ENCODE measurements at regions not wholly inside any gene's neighbourhood (a gene's known extent, or its start where the extent isn't known, plus 50 kb on each side); places are given as distances from the start of the nearest gene placed in this dataset.

DNA sequence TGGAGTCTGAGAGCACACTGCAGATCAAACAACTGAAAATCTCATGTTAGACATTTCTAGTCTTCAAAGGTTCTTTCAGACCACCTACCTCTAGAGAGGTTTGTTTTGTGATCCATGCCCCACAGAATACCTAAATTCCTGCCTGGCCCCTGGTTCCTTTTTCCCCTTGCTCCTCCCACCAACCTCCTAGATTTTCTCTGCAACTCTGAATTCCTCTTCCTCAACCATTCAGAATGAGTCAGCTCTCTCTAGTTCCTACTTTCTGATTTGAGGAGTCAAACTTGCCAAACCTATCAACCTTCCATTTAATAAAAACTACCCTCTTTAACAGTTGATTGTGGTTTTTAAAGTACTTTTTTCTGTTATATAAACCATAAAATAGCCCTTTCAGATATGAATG lies 83.2 kb upstream of the ZNF462 start:
- TF ChIP-seq POLR2AphosphoS5 (IDR thresholded peaks at IDR 0.05) (no peak), EP300 (IDR thresholded peaks at IDR 0.05; ENCODE audit: low read depth) (no peak), POLR2A (IDR thresholded peaks at IDR 0.05) (no peak)
- TF ChIP-seq, protein P1, sequence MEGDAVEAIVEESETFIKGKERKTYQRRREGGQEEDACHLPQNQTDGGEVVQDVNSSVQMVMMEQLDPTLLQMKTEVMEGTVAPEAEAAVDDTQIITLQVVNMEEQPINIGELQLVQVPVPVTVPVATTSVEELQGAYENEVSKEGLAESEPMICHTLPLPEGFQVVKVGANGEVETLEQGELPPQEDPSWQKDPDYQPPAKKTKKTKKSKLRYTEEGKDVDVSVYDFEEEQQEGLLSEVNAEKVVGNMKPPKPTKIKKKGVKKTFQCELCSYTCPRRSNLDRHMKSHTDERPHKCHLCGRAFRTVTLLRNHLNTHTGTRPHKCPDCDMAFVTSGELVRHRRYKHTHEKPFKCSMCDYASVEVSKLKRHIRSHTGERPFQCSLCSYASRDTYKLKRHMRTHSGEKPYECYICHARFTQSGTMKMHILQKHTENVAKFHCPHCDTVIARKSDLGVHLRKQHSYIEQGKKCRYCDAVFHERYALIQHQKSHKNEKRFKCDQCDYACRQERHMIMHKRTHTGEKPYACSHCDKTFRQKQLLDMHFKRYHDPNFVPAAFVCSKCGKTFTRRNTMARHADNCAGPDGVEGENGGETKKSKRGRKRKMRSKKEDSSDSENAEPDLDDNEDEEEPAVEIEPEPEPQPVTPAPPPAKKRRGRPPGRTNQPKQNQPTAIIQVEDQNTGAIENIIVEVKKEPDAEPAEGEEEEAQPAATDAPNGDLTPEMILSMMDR (IDR thresholded peaks at IDR 0.05) = no peak
